BJ (cell line): ENCODE measurements at regions not wholly inside any gene's neighbourhood (a gene's known extent, or its start where the extent isn't known, plus 50 kb on each side); places are given as distances from the start of the nearest gene placed in this dataset.

Experiments used
- CTCF ChIA-PET: fragments of 350-600 bp; formaldehyde crosslinking; extraction: SDS; loops from one replicate; lab custom pipeline; 2021; ENCODE audit warnings: antibody characterized with exemption, inconsistent platforms; lab: Yijun Ruan, JAX
- POLR2A ChIA-PET: fragments of 300-600 bp; sonication (Branson Sonifier 250); formaldehyde crosslinking; extraction: SDS; loops from one replicate; lab custom pipeline; 2021; ENCODE audit warnings: antibody characterized with exemption; lab: Charles Lee
- DNase-seq: peaks from one replicate; pipeline ENCODE4 v3.0.0-alpha.2; 2011; ENCODE audit warnings: low read depth
- H3K27me3 ChIP-seq: 2 replicates; pipeline ENCODE4 v1.6.0; 2011; ENCODE audit warnings: low read length; ENCODE audit not compliant: control insufficient read depth, insufficient read depth
- H3K36me3 ChIP-seq: 2 replicates; pipeline ENCODE4 v1.5.1; 2011; ENCODE audit warnings: low read length; ENCODE audit not compliant: control insufficient read depth, insufficient read depth
- H3K4me3 ChIP-seq: 2 replicates; pipeline ENCODE4 v1.5.1; 2011; ENCODE audit warnings: low read depth, mild to moderate bottlenecking, control low read depth, low read length
- TF ChIP-seq, protein P1 (sequence below): IDR thresholded peaks from 2 replicates; pipeline ENCODE4 v1.5.1; 2011; ENCODE audit warnings: low read depth, mild to moderate bottlenecking, control low read depth, inconsistent platforms, low read length, moderate library complexity; ENCODE audit not compliant: insufficient read depth

DNA sequence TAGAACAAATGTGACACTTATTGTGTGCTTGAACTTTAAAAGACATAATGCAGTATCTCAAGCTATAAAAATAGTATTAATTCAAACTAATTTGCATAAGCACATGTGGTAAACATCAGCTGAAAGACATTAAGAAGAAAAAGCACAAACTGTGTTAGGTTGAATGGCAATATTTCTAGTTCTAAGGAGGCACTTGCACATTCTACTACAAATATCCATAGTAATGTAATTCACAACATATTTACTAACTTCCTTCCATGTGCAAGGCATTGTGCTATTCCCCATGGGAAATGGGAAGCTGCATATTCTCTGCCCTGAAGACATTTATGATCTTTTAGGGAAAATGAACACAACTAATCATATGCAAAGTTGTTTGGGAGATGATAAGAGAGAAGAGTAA, 80.2 kb upstream of the SLC13A1 start:
- no peaks in the 10 kb centered on the region for H3K27me3 ChIP-seq
- TF ChIP-seq, protein P1, sequence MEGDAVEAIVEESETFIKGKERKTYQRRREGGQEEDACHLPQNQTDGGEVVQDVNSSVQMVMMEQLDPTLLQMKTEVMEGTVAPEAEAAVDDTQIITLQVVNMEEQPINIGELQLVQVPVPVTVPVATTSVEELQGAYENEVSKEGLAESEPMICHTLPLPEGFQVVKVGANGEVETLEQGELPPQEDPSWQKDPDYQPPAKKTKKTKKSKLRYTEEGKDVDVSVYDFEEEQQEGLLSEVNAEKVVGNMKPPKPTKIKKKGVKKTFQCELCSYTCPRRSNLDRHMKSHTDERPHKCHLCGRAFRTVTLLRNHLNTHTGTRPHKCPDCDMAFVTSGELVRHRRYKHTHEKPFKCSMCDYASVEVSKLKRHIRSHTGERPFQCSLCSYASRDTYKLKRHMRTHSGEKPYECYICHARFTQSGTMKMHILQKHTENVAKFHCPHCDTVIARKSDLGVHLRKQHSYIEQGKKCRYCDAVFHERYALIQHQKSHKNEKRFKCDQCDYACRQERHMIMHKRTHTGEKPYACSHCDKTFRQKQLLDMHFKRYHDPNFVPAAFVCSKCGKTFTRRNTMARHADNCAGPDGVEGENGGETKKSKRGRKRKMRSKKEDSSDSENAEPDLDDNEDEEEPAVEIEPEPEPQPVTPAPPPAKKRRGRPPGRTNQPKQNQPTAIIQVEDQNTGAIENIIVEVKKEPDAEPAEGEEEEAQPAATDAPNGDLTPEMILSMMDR: no peak
- no peaks in the 10 kb centered on the region for H3K36me3 ChIP-seq
- POLR2A ChIA-PET: no interaction called here
- CTCF ChIA-PET: no interaction called here
- no peak overlapping the region for H3K4me3 ChIP-seq
- DNase-seq: no peak

DNA sequence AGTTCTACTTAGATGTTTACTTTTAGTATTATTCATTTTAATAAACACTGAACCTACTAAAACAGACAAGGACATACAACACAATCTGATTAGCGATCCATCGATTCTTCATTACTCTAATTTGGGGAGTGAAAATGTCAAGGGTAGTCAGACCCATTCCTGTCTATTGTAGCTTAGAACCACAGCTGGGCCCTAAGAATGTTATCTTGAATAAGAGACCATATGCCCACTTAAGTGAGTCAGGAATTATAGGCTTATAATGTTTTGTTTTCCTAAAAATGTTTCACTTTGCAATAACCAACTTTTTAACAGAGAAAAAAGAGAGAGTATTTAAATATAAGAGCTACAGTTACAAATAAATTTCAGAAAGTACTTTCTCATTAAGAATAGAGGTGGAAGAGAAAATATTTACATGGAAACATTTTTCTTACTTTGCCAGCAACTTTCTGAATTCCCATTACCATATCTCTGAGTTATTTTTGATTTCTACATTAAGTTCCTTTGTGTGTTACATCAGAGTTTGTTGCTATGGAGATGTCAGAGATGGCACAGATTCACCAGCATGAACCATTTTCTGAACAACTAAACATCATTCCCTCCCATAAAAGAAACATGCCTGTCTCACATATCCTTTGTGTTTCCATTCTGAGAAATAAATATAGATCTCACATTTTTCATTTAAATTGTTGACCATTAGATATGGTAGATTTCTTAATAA, 75.4 kb upstream of the SLC13A1 start:
- Histone ChIP-seq H3K27me3 (no peaks in the 10 kb centered on the region), H3K4me3 (no peak overlapping the region), H3K36me3 (no peaks in the 10 kb centered on the region)
- POLR2A ChIA-PET: no interaction called here
- DNase-seq: no peak
- CTCF ChIA-PET: no interaction called here
- TF ChIP-seq, protein P1: no peak

DNA sequence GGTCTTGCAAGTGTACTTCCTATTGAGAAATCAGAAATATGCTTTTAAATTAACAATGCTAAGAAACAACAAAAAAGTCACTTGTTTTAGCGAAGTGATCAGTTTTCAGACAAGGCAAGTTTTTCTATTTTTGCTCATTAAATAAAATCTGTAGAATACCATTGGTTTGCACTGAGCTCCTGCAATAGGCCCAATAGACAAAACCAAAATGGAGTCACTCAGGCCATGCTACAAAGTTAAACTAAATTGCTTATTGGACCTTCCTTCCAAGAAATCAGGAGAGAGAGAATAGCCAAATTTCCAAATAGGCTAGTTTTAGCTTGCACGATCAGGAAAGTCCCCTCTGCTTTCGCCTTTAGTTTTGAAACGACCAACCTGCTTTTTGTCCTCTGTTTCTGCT, 73.4 kb upstream of the SLC13A1 start:
- Histone ChIP-seq H3K27me3 (no peaks in the 10 kb centered on the region), H3K4me3 (no peak overlapping the region), H3K36me3 (no peaks in the 10 kb centered on the region)
- POLR2A ChIA-PET: no interaction called here
- CTCF ChIA-PET: no interaction called here
- DNase-seq: no peak
- TF ChIP-seq, protein P1: no peak

DNA sequence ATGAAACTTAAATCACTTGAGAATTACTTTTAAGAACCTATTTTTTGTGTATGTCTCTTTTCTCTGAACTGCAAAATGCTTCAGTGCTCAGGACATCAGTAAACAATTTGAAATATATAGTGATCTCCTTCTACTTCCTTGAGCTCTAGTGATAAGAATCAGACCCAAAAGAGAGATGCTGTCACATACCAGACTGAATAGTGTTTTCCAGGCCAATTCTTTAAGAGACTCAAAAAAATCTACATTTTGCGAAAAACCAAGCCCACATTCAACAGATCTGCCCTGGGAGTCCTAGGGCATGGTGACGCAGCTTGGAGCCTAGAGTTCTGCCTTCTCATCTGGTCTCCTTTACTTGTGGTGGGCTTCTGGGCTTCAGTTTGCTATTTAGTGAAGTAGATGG, 72.1 kb upstream of the SLC13A1 start:
- DNase-seq: no peak
- CTCF ChIA-PET: no interaction called here
- H3K36me3 ChIP-seq: no peaks in the 10 kb centered on the region
- POLR2A ChIA-PET: no interaction called here
- no peaks in the 10 kb centered on the region for H3K27me3 ChIP-seq
- TF ChIP-seq, protein P1: no peak
- no peak overlapping the region for H3K4me3 ChIP-seq

DNA sequence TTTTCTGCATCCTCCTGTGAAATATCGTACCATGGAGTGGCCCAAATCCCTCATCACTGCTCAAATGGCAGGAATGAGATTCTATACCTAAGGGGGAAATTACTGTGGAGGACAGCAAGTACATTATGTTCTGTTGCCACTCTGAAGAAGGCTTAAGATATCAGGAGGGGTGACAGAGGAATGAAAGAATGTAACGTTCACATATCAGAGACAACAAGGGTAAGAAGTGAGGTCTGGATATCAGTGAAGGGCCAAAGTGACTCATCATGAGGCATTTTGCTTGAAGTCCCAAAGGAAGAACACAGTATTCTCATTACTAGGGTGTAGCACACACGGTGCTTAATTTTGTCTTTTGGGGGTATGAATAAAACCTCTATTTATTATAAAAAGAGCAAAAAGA, 71.5 kb upstream of the SLC13A1 start:
- POLR2A ChIA-PET: no interaction called here
- CTCF ChIA-PET: no interaction called here
- no peak overlapping the region for H3K4me3 ChIP-seq
- H3K27me3 ChIP-seq: no peaks in the 10 kb centered on the region
- TF ChIP-seq, protein P1: no peak
- no peak for DNase-seq
- H3K36me3 ChIP-seq: no peaks in the 10 kb centered on the region
